ENCODE measurements at regions not wholly inside any gene's neighbourhood (a gene's known extent, or its start where the extent isn't known, plus 50 kb on each side); places are given as distances from the start of the nearest gene placed in this dataset.

GRCh38 chr19:13600091-13600490 lies 93.8 kb upstream of the CACNA1A start:
- H3K27ac ChIP-seq: no peak overlapping the region
- no peak for TF ChIP-seq CTCF (conservative IDR thresholded peaks at IDR 0.05)

GRCh38 chr19:13599681-13600080 lies 93.4 kb upstream of the CACNA1A start:
- TF ChIP-seq CTCF (conservative IDR thresholded peaks at IDR 0.05): no peak
- H3K27ac ChIP-seq: no peak overlapping the region

- no peak overlapping the region for H3K27ac ChIP-seq
- no peak for TF ChIP-seq CTCF (conservative IDR thresholded peaks at IDR 0.05)
Observed at GRCh38 chr19:13598098-13598497, 91.8 kb upstream of the CACNA1A start.

GRCh38 chr19:13597640-13598039 lies 91.4 kb upstream of the CACNA1A start:
- TF ChIP-seq CTCF (conservative IDR thresholded peaks at IDR 0.05): peak; percentile 66
- H3K27ac ChIP-seq: no peak overlapping the region

GRCh38 chr19:13588957-13589833 lies 82.9 kb upstream of the CACNA1A start:
- peak; percentile 98 for TF ChIP-seq CTCF (conservative IDR thresholded peaks at IDR 0.05)

GRCh38 chr19:13585512-13585911 lies 79.2 kb upstream of the CACNA1A start:
- H3K27ac ChIP-seq: no peak overlapping the region
- no peak for TF ChIP-seq CTCF (conservative IDR thresholded peaks at IDR 0.05)

More at GRCh38 chr19:13588957-13589833, 82.9 kb upstream of the CACNA1A start:
- H3K27ac ChIP-seq: no peak overlapping the region

- H3K27ac ChIP-seq: no peak overlapping the region
- TF ChIP-seq CTCF (conservative IDR thresholded peaks at IDR 0.05): no peak
Observed at GRCh38 chr19:13583753-13584152, 77.5 kb upstream of the CACNA1A start.
